Activated CD4-positive, alpha-beta T cell treated with anti-CD3 and anti-CD28 coated beads, Interleukin-2, amount 10 ng/mL, durations not matched to agents 24 days and 14 days (primary cell): ENCODE measurements at regions not wholly inside any gene's neighbourhood (a gene's known extent, or its start where the extent isn't known, plus 50 kb on each side); places are given as distances from the start of the nearest gene placed in this dataset.
"Not testable (repeated sequence)": the region's sequence is repeated elsewhere in the genome, so short reads cannot be mapped to it uniquely, and the experiment has no call there.

Experiments
- DNase-seq: peaks from one replicate; pipeline ENCODE4 v3.0.0; 2022
- H3K27ac Mint-ChIP-seq: one replicate; pipeline ENCODE4 v1.8.0; 2022; ENCODE audit warnings: mild to moderate bottlenecking, mixed read lengths
- H3K27me3 Mint-ChIP-seq: one replicate; pipeline ENCODE4 v1.8.0; 2022; ENCODE audit warnings: mixed read lengths
- H3K36me3 Mint-ChIP-seq: one replicate; pipeline ENCODE4 v1.8.0; 2022; ENCODE audit warnings: low read depth, mild to moderate bottlenecking, mixed read lengths
- H3K4me1 Mint-ChIP-seq: one replicate; pipeline ENCODE4 v1.8.0; 2021; ENCODE audit warnings: mixed read lengths
- H3K4me3 Mint-ChIP-seq: one replicate; pipeline ENCODE4 v1.8.0; 2022; ENCODE audit warnings: mild to moderate bottlenecking, moderate library complexity, mixed read lengths
- H3K9me3 Mint-ChIP-seq: one replicate; pipeline ENCODE4 v1.8.0; 2021; ENCODE audit warnings: mixed read lengths
- intact Hi-C: fragments of 100-400 bp; cut with micrococcal nuclease; formaldehyde crosslinking; loops from one replicate; pipeline ENCODE4 v1.15.1; 2023

DNA sequence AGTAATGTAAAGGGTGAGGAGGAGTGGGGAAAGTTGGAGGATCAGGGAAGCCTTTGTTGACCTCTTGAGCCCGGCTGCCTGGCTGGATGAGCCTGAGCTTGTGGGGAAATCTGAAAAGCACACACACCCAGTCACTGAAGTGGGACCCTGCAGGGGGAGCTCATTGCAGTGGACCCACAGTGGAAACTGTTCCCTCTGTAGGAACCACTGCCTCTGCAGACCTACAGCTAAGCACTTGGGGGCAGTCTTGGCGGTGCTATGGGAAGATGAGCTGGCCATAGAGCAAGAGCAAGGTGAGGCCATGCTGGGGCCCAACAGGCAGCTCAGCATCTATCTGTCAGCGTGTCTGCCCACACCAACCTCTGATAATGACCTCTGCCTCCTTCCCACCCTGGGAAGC is 294.8 kb downstream of the TSHZ3 start:
- H3K9me3 Mint-ChIP-seq: no peaks in the 10 kb centered on the region
- peak; percentile 78 for DNase-seq
- intact Hi-C loops: loop anchor here (2.0 kb wide), 1 partner anchor 302 kb away; no protein-coding TSS in a partner anchor
- no peak overlapping the region for H3K27ac Mint-ChIP-seq
- H3K36me3 Mint-ChIP-seq: no peaks in the 10 kb centered on the region
- no peak overlapping the region for H3K4me3 Mint-ChIP-seq
- peaks cover 2% of the 10 kb centered on the region for H3K27me3 Mint-ChIP-seq
- H3K4me1 Mint-ChIP-seq: no peaks in the 10 kb centered on the region

DNA sequence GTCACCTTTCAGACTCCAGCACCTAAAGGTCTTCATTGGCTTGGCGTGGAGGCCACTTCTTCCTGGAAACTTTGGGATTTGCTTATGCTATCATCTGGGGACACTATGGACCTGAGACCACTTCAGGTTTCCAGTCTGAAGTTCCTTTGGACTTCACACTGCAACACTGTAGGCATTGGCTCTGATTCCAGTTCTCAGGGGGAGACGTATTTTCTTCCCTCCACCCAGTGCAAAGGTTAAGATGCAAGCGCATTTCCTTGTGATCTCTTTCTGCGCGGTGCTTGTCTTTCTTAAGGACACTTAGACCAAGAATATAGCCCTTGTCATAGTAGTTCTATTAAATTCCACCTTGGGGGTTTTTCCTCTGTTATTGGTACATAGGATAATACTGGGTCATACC is 299.8 kb downstream of the TSHZ3 start:
- no peak overlapping the region for H3K27ac Mint-ChIP-seq
- no peak for DNase-seq
- no peaks in the 10 kb centered on the region for H3K9me3 Mint-ChIP-seq
- no peaks in the 10 kb centered on the region for H3K27me3 Mint-ChIP-seq
- H3K4me1 Mint-ChIP-seq: no peaks in the 10 kb centered on the region
- no peak overlapping the region for H3K4me3 Mint-ChIP-seq
- intact Hi-C loops: no loop called here
- H3K36me3 Mint-ChIP-seq: no peaks in the 10 kb centered on the region

- H3K4me3 Mint-ChIP-seq: no peak overlapping the region
- intact Hi-C loops: no loop called here
- no peaks in the 10 kb centered on the region for H3K36me3 Mint-ChIP-seq
- no peaks in the 10 kb centered on the region for H3K27me3 Mint-ChIP-seq
- no peaks in the 10 kb centered on the region for H3K9me3 Mint-ChIP-seq
- no peak for DNase-seq
- H3K4me1 Mint-ChIP-seq: no peaks in the 10 kb centered on the region
- no peak overlapping the region for H3K27ac Mint-ChIP-seq
Observed at GRCh38 chr19:31046024-31046423, 303.2 kb downstream of the TSHZ3 start.

DNA sequence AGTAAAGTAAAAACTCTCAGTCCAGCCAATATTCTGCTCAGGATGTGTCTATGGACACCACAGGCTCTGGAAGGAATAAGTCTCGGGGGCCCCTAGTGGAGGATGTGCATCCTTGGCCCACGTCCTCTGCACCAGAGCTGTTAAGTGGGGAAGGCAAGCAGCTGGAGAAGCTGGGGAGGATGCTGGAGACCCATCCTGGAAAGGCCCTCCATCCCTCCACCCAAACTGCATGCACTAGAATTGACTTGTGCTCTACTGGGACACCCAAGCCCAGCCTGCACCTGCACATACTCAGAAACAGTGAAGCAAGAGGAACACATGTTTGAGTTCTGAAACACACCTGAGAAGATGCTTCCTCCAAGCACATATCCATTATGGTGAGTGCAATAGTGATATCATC is 307.8 kb downstream of the TSHZ3 start:
- Mint-ChIP-seq H3K36me3 (no peaks in the 10 kb centered on the region), H3K9me3 (no peaks in the 10 kb centered on the region), H3K4me1 (no peaks in the 10 kb centered on the region), H3K4me3 (no peak overlapping the region), H3K27ac (no peak overlapping the region), H3K27me3 (no peaks in the 10 kb centered on the region)
- intact Hi-C loops: no loop called here
- DNase-seq: no peak

DNA sequence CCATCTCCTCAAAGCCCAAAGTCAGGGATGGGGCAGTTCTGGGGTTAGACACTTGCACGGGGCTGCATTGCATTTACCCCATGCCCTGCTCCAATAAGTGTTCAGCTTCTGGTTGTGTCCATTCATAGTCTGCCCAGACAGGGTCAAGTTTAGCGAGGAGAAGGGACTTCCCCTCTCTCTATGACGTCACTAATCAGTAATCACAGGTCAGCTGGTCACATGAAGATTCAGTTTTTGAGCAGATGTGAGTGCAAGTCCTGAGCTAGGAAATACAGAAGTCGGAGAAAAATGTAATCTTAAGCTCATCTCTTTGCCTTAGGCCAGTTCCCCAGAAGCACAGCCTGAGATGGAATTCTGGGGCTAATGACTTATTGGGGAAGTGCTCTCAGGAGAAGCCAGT is 310.1 kb downstream of the TSHZ3 start:
- DNase-seq: peak; percentile 26
- Mint-ChIP-seq H3K4me3 (no peak overlapping the region), H3K9me3 (peaks cover 4% of the 10 kb centered on the region), H3K4me1 (no peaks in the 10 kb centered on the region), H3K27me3 (no peaks in the 10 kb centered on the region), H3K36me3 (no peaks in the 10 kb centered on the region), H3K27ac (no peak overlapping the region)
- intact Hi-C loops: no loop called here

DNA sequence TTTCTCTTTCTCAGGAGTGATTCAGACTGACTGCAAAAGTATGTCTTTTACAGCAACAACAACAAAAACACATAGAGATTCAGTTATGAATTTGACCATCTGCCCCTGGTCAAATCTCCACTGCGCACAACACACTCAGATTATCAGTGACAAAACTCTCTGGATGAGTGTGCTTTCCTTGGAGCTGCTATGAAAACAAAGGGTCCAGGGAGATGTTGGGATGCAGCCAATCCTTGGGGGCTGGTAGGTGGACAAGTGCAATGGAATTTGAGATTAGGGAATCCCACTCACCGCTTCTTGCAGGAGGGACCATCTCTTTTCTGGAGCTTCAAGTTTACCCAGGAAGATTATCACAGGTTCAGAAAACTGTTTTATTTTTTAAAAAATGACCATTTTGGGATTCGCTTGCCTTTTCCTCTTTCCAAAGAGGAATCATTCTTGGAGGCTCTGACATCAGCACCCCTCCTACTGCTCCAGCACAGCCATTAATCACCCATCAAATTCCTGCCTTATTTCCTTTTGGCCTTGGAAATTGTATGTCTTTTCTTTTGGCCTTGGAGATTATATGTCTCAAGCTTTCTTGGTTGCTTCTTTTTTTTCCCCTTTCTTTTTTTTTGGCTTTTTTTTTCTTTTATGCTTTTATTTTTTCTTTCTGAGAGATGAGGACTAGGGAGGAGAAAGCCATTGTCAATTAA is 311.8 kb downstream of the TSHZ3 start:
- Mint-ChIP-seq H3K27me3 (no peaks in the 10 kb centered on the region), H3K4me3 (no peak overlapping the region), H3K27ac (no peak overlapping the region), H3K4me1 (no peaks in the 10 kb centered on the region), H3K36me3 (no peaks in the 10 kb centered on the region), H3K9me3 (peaks cover 4% of the 10 kb centered on the region)
- DNase-seq: no peak
- intact Hi-C loops: no loop called here

GRCh38 chr19:31031455-31031854 is 317.8 kb downstream of the TSHZ3 start:
- H3K9me3 Mint-ChIP-seq, H3K4me3 Mint-ChIP-seq, H3K27me3 Mint-ChIP-seq, H3K4me1 Mint-ChIP-seq, H3K27ac Mint-ChIP-seq, intact Hi-C loops, H3K36me3 Mint-ChIP-seq, DNase-seq: not testable (repeated sequence)

DNA sequence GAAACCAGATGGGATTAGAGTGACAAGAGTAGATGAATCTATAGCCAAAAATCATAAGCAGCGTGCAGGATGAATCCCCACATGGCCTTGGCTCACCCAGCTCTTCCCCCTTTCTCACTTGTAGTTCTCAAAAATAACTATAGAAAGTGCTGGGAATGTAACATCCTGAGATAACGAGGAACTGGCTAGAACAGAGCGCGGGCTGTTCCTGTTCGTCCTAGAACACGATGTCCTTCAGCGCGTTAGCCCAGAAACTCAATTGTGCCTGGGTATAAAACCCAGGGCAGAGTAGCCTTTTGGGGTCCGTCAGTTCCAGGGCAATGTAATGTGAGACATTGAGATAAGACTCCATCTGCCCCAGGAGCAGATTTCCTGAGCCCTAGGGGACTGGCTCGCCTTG is 326.2 kb downstream of the TSHZ3 start:
- DNase-seq: no peak
- H3K36me3 Mint-ChIP-seq: no peaks in the 10 kb centered on the region
- no peaks in the 10 kb centered on the region for H3K27me3 Mint-ChIP-seq

GRCh38 chr19:31018936-31019335 is 330.3 kb downstream of the TSHZ3 start:
- no peak overlapping the region for H3K4me3 Mint-ChIP-seq
- H3K9me3 Mint-ChIP-seq: no peaks in the 10 kb centered on the region

More for the DNA sequence above, 326.2 kb downstream of the TSHZ3 start:
- Mint-ChIP-seq H3K9me3 (no peaks in the 10 kb centered on the region), H3K4me1 (peaks cover 2% of the 10 kb centered on the region), H3K27ac (no peak overlapping the region), H3K4me3 (no peak overlapping the region)
- intact Hi-C loops: no loop called here

GRCh38 chr19:31015778-31016177 is 333.5 kb downstream of the TSHZ3 start:
- H3K27me3 Mint-ChIP-seq: no peaks in the 10 kb centered on the region
- no peak overlapping the region for H3K27ac Mint-ChIP-seq
- H3K36me3 Mint-ChIP-seq: no peaks in the 10 kb centered on the region
- H3K4me1 Mint-ChIP-seq: no peaks in the 10 kb centered on the region
- H3K9me3 Mint-ChIP-seq: no peaks in the 10 kb centered on the region
- intact Hi-C loops: no loop called here
- no peak overlapping the region for H3K4me3 Mint-ChIP-seq
- DNase-seq: peak; percentile 51

More at GRCh38 chr19:31018936-31019335, 330.3 kb downstream of the TSHZ3 start:
- Mint-ChIP-seq H3K4me1 (peaks cover 2% of the 10 kb centered on the region), H3K27me3 (no peaks in the 10 kb centered on the region), H3K27ac (no peak overlapping the region), H3K36me3 (no peaks in the 10 kb centered on the region)
- no peak for DNase-seq
- intact Hi-C loops: no loop called here

DNA sequence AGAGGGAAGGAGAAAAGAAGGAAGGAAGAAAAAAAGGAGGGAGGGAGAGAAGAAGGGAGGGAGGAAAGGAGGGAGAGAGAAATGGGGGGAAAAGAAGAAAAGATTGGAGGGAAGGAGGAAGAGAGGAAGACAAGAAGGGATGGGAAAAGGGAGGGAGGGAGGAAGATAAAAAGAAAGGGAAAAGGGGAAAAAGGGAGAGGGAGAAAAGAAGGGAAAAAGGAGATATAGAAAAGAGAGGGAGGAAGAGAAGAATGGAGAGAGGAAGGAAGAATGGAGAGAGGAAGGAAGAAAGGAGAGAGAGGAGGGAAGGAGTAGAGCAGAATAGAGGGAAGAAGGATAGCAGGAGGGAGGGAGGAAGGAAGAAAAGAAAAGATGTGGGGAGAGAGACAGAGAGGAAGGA is 334.6 kb downstream of the TSHZ3 start:
- Mint-ChIP-seq H3K36me3 (no peaks in the 10 kb centered on the region), H3K4me1 (no peaks in the 10 kb centered on the region), H3K4me3 (no peak overlapping the region), H3K27me3 (no peaks in the 10 kb centered on the region), H3K9me3 (no peaks in the 10 kb centered on the region), H3K27ac (no peak overlapping the region)
- intact Hi-C loops: no loop called here
- DNase-seq: no peak

- intact Hi-C loops: no loop called here
- no peak overlapping the region for H3K27ac Mint-ChIP-seq
- peak; percentile 20 for DNase-seq
- no peaks in the 10 kb centered on the region for H3K9me3 Mint-ChIP-seq
- no peaks in the 10 kb centered on the region for H3K27me3 Mint-ChIP-seq
- H3K4me3 Mint-ChIP-seq: no peak overlapping the region
- no peaks in the 10 kb centered on the region for H3K36me3 Mint-ChIP-seq
- H3K4me1 Mint-ChIP-seq: no peaks in the 10 kb centered on the region
Observed at GRCh38 chr19:31013384-31014020, 335.7 kb downstream of the TSHZ3 start.

DNA sequence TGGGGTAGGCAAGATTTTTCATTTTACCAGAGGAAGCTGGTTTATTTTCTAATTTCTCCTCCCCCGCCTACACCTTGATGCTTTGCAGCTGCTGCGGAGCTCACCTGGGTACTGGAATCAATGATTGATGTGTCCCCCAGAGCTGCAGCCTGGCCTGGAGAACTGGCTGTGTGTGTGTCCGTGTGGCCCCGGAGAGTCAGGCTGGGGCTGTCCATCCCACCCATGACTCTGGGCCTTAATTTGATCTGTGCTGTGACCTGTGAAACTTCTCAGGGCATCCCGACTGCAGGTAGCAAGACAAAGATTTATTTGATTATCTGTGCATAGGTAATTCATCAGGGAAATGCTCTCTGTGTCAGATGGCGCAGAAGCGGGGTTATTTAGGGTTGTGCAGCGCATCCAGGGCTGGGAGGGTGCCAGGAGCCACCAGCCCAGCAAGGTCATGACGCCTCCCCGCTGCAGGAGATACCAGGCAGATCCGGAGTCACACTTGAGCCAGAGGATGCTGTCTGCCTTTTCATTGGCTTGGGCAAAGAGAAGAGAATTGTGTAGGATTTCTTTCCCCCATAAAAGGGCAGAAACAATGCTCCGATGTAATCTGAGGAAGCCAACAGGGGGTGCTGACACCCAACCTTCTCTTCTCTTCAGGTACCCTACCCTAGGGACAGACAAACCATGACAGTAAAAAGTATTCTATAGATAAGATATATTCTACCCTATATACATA is 346.6 kb downstream of the TSHZ3 start:
- no peak overlapping the region for H3K4me3 Mint-ChIP-seq
- H3K9me3 Mint-ChIP-seq: no peaks in the 10 kb centered on the region
- H3K36me3 Mint-ChIP-seq: no peaks in the 10 kb centered on the region
- H3K27ac Mint-ChIP-seq: no peak overlapping the region
- no peaks in the 10 kb centered on the region for H3K4me1 Mint-ChIP-seq
- no peak for DNase-seq
- intact Hi-C loops: no loop called here
- no peaks in the 10 kb centered on the region for H3K27me3 Mint-ChIP-seq

- Mint-ChIP-seq H3K27me3 (no peaks in the 10 kb centered on the region), H3K9me3 (no peaks in the 10 kb centered on the region), H3K36me3 (no peaks in the 10 kb centered on the region), H3K4me1 (no peaks in the 10 kb centered on the region), H3K27ac (no peak overlapping the region), H3K4me3 (no peak overlapping the region)
- intact Hi-C loops: no loop called here
- no peak for DNase-seq
Observed at GRCh38 chr19:31001991-31002390, 347.2 kb downstream of the TSHZ3 start.
